Upper lobe of right lung (tissue), 1 donor: ENCODE measurements at regions not wholly inside any gene's neighbourhood (a gene's known extent, or its start where the extent isn't known, plus 50 kb on each side); places are given as distances from the start of the nearest gene placed in this dataset.

Source experiments
- ATAC-seq: fragments of 200-7000 bp; cut with Tn5 transposase; one replicate; pipeline ENCODE4 v1.9.1; 2020; ENCODE audit warnings: mild to moderate bottlenecking, moderate library complexity
- DNase-seq: peaks from one replicate; pipeline ENCODE4 v3.0.0-alpha.2; 2020
- H3K27ac ChIP-seq: fragments of 200-600 bp; one replicate; pipeline ENCODE4 v1.8.0; 2022
- H3K27me3 ChIP-seq: fragments of 200-600 bp; one replicate; pipeline ENCODE4 v1.8.0; 2022; ENCODE audit warnings: mild to moderate bottlenecking
- H3K36me3 ChIP-seq: fragments of 200-600 bp; one replicate; pipeline ENCODE4 v1.8.0; 2022
- H3K4me1 ChIP-seq: fragments of 200-600 bp; one replicate; pipeline ENCODE4 v1.8.0; 2022
- H3K4me3 ChIP-seq: fragments of 200-600 bp; one replicate; pipeline ENCODE4 v1.8.0; 2022; ENCODE audit warnings: mild to moderate bottlenecking
- H3K9me3 ChIP-seq: fragments of 200-600 bp; one replicate; pipeline ENCODE4 v1.8.0; 2022
- CTCF ChIP-seq: fragments of 200-600 bp; IDR thresholded peaks from one replicate; pipeline ENCODE4 v1.8.0; 2022; ENCODE audit warnings: antibody characterized with exemption
- intact Hi-C: fragments of 100-400 bp; cut with DNase I; formaldehyde crosslinking; loops from one replicate; pipeline ENCODE4 v1.11.0; 2022
- donor health status: DM: no; HTN: yes; CAD: no; lungs with severe emphysema.

GRCh38 chr1:194069831-194070218, 883.4 kb upstream of the B3GALT2 start:
- Histone ChIP-seq H3K9me3 (no peaks in the 10 kb centered on the region), H3K27me3 (no peaks in the 10 kb centered on the region), H3K4me3 (no peak overlapping the region), H3K27ac (no peak overlapping the region), H3K36me3 (no peaks in the 10 kb centered on the region), H3K4me1 (no peaks in the 10 kb centered on the region)
- TF ChIP-seq CTCF = no peak
- ATAC-seq = no peak
- no peak for DNase-seq
- intact Hi-C loops = no loop called here

GRCh38 chr1:194069168-194069830, 882.9 kb upstream of the B3GALT2 start:
- intact Hi-C loops = no loop called here
- Histone ChIP-seq H3K27ac (no peak overlapping the region), H3K4me3 (no peak overlapping the region), H3K9me3 (no peaks in the 10 kb centered on the region), H3K4me1 (no peaks in the 10 kb centered on the region), H3K27me3 (no peaks in the 10 kb centered on the region), H3K36me3 (no peaks in the 10 kb centered on the region)
- TF ChIP-seq CTCF = no peak
- peak; percentile 43 for ATAC-seq
- DNase-seq = no peak

GRCh38 chr1:194068446-194069167, 882.2 kb upstream of the B3GALT2 start:
- no peak overlapping the region for H3K27ac ChIP-seq
- no peaks in the 10 kb centered on the region for H3K4me1 ChIP-seq
- TF ChIP-seq CTCF = no peak
- H3K4me3 ChIP-seq = no peak overlapping the region
- H3K9me3 ChIP-seq = no peaks in the 10 kb centered on the region
- no peaks in the 10 kb centered on the region for H3K36me3 ChIP-seq
- no peaks in the 10 kb centered on the region for H3K27me3 ChIP-seq
- no peak for DNase-seq
- intact Hi-C loops = no loop called here
- no peak for ATAC-seq

- ATAC-seq (no peak), DNase-seq (no peak)
- Histone ChIP-seq H3K9me3 (no peaks in the 10 kb centered on the region), H3K27me3 (no peaks in the 10 kb centered on the region), H3K27ac (no peak overlapping the region), H3K4me1 (no peaks in the 10 kb centered on the region), H3K36me3 (no peaks in the 10 kb centered on the region), H3K4me3 (no peak overlapping the region)
- intact Hi-C loops = no loop called here
- TF ChIP-seq CTCF = no peak
These were observed 881.4 kb upstream of the B3GALT2 start for GRCh38 chr1:194067772-194068171.

- H3K4me1 ChIP-seq = no peaks in the 10 kb centered on the region
- H3K9me3 ChIP-seq = no peaks in the 10 kb centered on the region
- intact Hi-C loops = no loop called here
- no peak for DNase-seq
- no peak for TF ChIP-seq CTCF
- no peaks in the 10 kb centered on the region for H3K36me3 ChIP-seq
- no peaks in the 10 kb centered on the region for H3K27me3 ChIP-seq
- ATAC-seq = peak; percentile 76
- H3K4me3 ChIP-seq = no peak overlapping the region
- no peak overlapping the region for H3K27ac ChIP-seq
These were observed 876.5 kb upstream of the B3GALT2 start for GRCh38 chr1:194062962-194063361.
